Left cardiac atrium (tissue), 4 donors: ENCODE measurements at regions not wholly inside any gene's neighbourhood (a gene's known extent, or its start where the extent isn't known, plus 50 kb on each side); places are given as distances from the start of the nearest gene placed in this dataset.
A peak's percentile ranks its signal among the peaks of the same experiment; 100 is the strongest.

Experiments used
- ATAC-seq, 2 donors: fragments of 200-7000 bp; cut with Tn5 transposase; one replicate each; pipeline ENCODE4 v1.9.1; 2020; ENCODE audit warnings: mild to moderate bottlenecking in 2 of 2, moderate library complexity in 2 of 2
- DNase-seq: peaks from one replicate; pipeline ENCODE4 v3.0.0-alpha.2; 2020
- intact Hi-C, 2 donors: fragments of 100-400 bp; cut with DNase I; formaldehyde crosslinking; loops; one replicate each; pipeline versions ENCODE4 v1.14.1 to v1.15.1; 2022 to 2023
- donor health status: DM: no; HTN: yes; CAD: no.
- donor health status: DM: no; HTN: yes; CAD: no; lungs with severe emphysema.
- donor health status: DM: yes; HTN: yes; CAD: no.
- donor health status: Dilated cardiomyopathy.

- DNase-seq (peak; percentile 46), ATAC-seq (peak; percentile 76 to 77)
- intact Hi-C loops, result no loop called here
Measured at GRCh38 chrX:39808471-39808917, 289.3 kb downstream of the BCOR start.

DNA sequence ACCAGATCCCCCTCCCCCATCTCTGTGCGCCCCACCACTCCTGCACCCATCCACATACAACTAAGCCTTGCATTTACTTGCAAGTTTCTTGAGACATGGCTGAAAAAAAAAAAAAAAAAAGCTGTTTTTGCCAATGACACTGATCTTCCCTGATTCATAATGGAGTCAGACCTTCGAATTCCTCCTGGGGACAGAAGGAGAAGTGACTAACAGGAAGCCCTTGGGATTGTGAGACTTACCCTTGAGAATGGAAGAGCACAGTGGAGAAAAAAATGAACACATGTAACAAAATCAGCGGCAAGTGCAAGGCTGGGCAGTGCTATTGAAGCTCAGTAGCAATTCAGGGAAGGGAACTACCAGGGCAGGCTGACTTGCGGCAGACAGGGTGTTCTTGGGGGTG, 288.4 kb downstream of the BCOR start:
- DNase-seq (no peak), ATAC-seq (no peak)
- intact Hi-C loops, result no loop called here

DNA sequence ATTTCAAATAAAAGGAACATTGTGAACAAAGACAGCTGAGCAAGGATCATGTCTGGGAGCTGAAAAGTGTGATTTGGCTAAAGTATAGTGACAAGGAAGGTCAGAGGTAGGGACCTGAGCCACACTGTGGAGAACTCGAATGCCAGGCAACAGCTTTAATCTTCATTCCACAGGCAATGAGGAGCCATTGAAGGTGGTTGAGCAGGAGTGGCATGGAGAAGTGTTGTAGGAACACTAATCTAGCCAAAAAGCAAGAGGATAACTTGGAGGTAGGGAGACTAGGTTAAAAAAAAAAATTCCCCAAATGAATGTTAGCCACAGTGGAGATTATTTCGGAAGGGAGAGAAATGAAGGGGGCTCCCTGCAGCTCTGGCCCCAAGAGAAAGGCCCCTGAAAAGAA, 286.9 kb downstream of the BCOR start:
- DNase-seq (no peak), ATAC-seq (no peak)
- intact Hi-C loops, result loop anchor here in 1 of 2 donors (10.0 kb wide), 2 partner anchors 284 to 454 kb away; partner anchors contain the start of gene BCOR

- intact Hi-C loops, result loop anchor here in 1 of 2 donors (10.0 kb wide), 2 partner anchors 283 to 453 kb away; partner anchors contain the start of gene BCOR
- ATAC-seq (no peak), DNase-seq (peak; percentile 39)
Measured at GRCh38 chrX:39811376-39811775, 286.4 kb downstream of the BCOR start.

DNA sequence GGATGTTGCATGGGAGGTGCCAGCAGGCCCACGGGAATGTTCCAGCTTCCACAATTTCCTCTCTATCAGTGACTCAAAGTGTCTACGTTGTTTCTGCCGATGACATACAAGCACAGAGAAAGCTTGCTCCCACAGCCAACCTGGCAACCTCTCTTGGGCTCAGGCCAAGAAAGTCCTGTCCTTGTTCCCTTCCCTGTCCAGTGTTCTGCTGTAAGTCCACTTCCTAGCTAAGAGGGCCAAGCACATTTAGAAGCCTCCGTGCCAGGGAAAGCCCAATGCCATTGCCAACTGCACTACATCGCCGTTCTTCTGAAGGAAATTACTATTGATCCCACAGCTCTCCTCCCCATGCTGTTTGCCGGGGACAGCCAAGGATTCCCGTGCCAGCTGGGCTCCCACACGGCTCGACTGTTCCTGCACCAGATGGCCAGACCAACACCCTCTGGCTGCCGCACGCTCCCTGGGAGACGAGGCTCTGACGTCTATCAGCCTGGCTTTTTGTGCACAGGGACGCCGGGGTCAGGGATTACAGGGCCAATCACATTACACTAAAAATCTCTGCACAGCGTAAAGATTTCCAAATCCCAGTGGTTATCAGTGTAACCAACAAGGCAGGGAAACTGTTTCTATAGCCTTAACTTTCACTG, 284.0 kb downstream of the BCOR start:
- intact Hi-C loops, result loop anchor here in 1 of 2 donors (10.0 kb wide), 2 partner anchors 281 to 451 kb away; partner anchors contain the start of gene BCOR
- peak; percentile 80 for DNase-seq
- peak; percentile 80 to 82 for ATAC-seq

GRCh38 chrX:39814391-39814790, 283.4 kb downstream of the BCOR start:
- ATAC-seq, result peak in 1 of 2 donors; percentile 10
- intact Hi-C loops, result loop anchor here in 1 of 2 donors (10.0 kb wide), 2 partner anchors 280 to 450 kb away; partner anchors contain the start of gene BCOR
- DNase-seq, result peak; percentile 37

GRCh38 chrX:39815631-39816030, 282.1 kb downstream of the BCOR start:
- intact Hi-C loops, result loop anchor here in 1 of 2 donors (5.0 to 10.0 kb wide), 4 partner anchors 197 to 449 kb away; partner anchors contain the start of gene BCOR
- no peak for ATAC-seq
- DNase-seq, result no peak

DNA sequence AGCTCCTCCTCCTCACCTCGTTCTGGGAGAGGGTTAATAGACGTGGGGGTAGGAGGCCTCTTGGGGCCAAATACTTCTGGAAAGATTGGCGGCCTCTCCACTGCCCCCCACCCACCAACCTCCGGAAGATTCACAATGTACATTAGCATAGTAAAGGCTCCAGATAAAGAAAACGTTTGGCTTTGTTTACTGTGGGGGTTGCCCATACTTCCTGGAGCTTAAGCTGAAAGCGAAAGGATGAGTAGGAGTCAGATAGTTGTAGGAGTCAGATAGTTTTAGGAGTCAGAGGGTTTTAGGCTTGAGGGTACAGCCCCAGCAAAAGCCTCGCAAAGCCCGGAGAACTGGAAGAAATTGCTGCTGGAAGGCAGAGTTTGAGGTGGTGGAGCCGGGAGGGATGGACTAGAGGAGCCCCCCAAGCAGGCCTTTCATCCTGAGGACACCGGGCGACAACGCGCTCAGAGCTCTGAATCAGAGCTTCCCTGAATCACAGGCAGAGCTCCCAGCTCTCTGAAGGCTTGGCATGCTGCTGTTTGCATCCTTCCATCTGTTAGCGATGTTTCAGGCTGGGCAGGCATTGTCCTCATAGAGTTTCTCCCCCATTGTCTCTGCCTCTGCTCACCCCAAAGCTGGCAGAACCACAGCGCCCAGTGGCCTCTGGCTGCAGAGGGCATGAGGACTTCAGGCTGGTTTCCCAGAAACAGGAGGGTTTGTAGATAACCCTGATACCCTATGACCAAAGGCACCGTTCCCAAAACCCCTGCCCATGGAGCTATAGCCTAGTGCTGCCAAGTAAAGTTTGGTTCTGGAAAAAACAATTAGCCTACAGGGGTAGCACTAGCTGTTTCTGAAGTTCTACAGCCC, 280.7 kb downstream of the BCOR start:
- ATAC-seq, result no peak
- intact Hi-C loops, result loop anchor here in 1 of 2 donors (5.0 to 10.0 kb wide), 4 partner anchors 195 to 448 kb away; partner anchors contain the start of gene BCOR
- no peak for DNase-seq

DNA sequence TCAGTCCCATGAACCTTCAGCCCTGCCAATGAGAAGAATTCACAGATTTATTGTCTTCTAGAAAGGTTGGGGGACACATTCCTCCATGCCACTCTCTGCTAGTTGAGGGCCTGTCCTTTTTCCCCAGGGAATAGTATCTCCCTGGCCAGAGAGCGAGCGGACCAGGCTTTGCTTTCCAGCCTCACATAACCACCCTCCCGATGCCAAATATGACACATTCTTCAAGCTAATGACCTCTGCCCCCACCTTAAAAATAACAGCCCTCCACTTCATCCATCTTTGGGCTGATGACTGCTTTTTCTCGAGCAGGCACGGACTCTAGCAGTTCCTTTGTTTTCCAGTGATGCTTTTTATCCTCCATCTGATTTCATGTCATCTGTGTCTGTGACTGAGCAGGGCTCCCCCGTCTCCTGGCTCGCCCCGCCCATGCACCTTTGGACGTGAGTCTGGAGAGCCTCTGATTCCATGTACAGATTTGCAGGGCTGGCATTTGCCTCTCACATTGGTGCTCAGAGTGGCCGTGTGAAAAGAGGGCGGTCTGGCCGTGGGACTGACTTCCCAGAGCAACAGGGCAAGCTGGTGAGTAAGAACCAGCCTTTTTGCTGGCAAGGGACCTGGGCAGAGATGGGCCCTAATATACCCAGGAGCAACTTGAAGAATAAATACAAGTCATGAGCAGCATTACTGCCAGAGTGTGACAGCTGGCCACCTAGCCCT, 279.8 kb downstream of the BCOR start:
- DNase-seq, result no peak
- ATAC-seq, result peak in 1 of 2 donors; percentile 6
- intact Hi-C loops, result loop anchor here in 1 of 2 donors (5.0 to 10.0 kb wide), 4 partner anchors 194 to 447 kb away; partner anchors contain the start of gene BCOR

GRCh38 chrX:39818750-39819149, 279.0 kb downstream of the BCOR start:
- ATAC-seq (no peak), DNase-seq (no peak)
- intact Hi-C loops, result loop anchor here in 1 of 2 donors (5.0 to 10.0 kb wide), 4 partner anchors 194 to 446 kb away; partner anchors contain the start of gene BCOR

GRCh38 chrX:39819921-39820849, 277.6 kb downstream of the BCOR start:
- DNase-seq (peak; percentile 51), ATAC-seq (peak; percentile 23 to 33)
- intact Hi-C loops, result loop anchor here (5.0 to 10.0 kb wide), 5 partner anchors 85 to 445 kb away; partner anchors contain the start of gene BCOR (in 1 of the 2)

- DNase-seq (peak; percentile 43), ATAC-seq (peak; percentile 58 to 70)
- intact Hi-C loops, result loop anchor here in 1 of 2 donors (10.0 kb wide), 1 partner anchor 84 kb away; no protein-coding TSS in a partner anchor
Measured at GRCh38 chrX:39820938-39821708, 276.6 kb downstream of the BCOR start.

- DNase-seq (no peak), ATAC-seq (no peak)
- intact Hi-C loops, result loop anchor here in 1 of 2 donors (10.0 kb wide), 1 partner anchor 83 kb away; no protein-coding TSS in a partner anchor
Measured at GRCh38 chrX:39821709-39822095, 276.1 kb downstream of the BCOR start.

DNA sequence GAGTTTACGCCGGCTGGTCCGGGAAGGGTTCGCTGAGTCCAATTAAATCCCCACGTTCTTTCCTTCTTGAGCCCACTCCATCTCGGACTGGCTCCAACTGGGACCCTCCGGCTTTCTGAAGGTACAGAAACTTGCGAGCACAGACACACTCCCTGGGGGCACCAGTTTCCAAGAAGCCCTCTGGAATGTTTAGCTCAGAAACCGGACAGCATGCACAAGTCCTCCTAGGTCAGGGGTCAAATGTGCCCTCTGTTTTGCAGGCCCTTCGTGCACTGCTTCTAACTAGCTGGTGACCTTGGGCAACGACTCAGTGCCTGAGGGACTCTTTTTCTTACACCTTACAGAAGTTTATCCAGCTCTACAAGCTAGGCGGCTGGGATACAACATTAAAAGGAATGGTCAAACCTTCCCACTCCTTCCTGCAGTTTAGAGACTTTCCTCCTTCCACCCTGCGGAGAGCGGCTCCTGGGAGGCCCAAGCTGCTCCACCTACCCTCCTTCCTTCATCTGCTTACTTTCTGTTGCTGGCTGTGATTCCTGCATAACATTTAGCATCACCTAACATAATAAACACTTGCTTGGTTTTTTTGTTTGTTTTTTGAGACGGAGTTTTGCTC, 275.5 kb downstream of the BCOR start:
- intact Hi-C loops, result loop anchor here in 1 of 2 donors (10.0 kb wide), 1 partner anchor 83 kb away; no protein-coding TSS in a partner anchor
- no peak for ATAC-seq
- no peak for DNase-seq

DNA sequence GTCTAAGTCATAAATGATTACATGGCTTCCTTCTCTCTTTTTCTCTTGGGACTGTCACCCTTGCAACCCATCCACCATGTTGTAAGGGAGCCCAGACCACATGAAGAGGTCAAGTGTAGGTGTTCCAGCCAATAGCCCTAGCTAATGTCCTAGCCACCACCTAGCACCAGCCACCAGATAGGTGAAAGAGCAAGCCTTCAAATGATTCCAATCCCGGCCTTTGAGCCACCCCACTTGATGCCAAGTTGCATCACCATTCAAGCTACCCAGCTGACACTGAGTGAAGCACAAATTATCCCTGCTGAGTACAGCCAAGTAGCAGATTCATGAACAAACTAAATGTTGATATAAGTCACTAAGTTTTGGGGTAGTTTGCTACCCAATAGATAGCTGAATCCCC, 274.3 kb downstream of the BCOR start:
- ATAC-seq, result no peak

GRCh38 chrX:39823854-39824253, 273.9 kb downstream of the BCOR start:
- intact Hi-C loops, result loop anchor here in 1 of 2 donors (10.0 kb wide), 1 partner anchor 81 kb away; no protein-coding TSS in a partner anchor
- no peak for ATAC-seq
- no peak for DNase-seq

More for the DNA sequence above, 274.3 kb downstream of the BCOR start:
- no peak for DNase-seq
- intact Hi-C loops, result loop anchor here in 1 of 2 donors (10.0 kb wide), 1 partner anchor 81 kb away; no protein-coding TSS in a partner anchor
